IMR-90 (cell line): ENCODE measurements at regions not wholly inside any gene's neighbourhood (a gene's known extent, or its start where the extent isn't known, plus 50 kb on each side); places are given as distances from the start of the nearest gene placed in this dataset.

Experiments
- ATAC-seq: fragments of 200-7000 bp; cut with Tn5 transposase; 2 replicates; pipeline ENCODE4 v1.9.1; 2020; ENCODE audit warnings: low read depth, mild to moderate bottlenecking, moderate library complexity
- BruUV-seq: library from RNA; stranded (reverse); fragments of 400-500 nt; replicated peaks from 2 replicates; lab custom pipeline; 2021; lab: Mats Ljungman, UMichigan
- CTCF ChIA-PET: fragments of 300-600 bp; formaldehyde crosslinking; extraction: SDS; loops from one replicate; lab custom pipeline; 2021; ENCODE audit warnings: antibody characterized with exemption; lab: Yijun Ruan, JAX
- POLR2A ChIA-PET: fragments of 300-600 bp; sonication (Branson Sonifier 250); formaldehyde crosslinking; loops from one replicate; lab custom pipeline; 2022; ENCODE audit warnings: antibody characterized with exemption; ENCODE audit not compliant: unreplicated experiment; lab: Charles Lee
- DNase-seq: peaks from one replicate; pipeline ENCODE4 v3.0.0; 2013
- H2AFZ ChIP-seq: replicated peaks from 2 replicates; pipeline ENCODE3; 2013; ENCODE audit warnings: low read length, mild to moderate bottlenecking; ENCODE audit not compliant: poor library complexity
- H2AK5ac ChIP-seq: 2 replicates; pipeline ENCODE4 v1.6.1; 2013; ENCODE audit warnings: low read depth, low read length, inconsistent platforms
- H2AK9ac ChIP-seq: replicated peaks from 2 replicates; pipeline ENCODE3; 2013; ENCODE audit warnings: mild to moderate bottlenecking, low read depth, low read length, moderate library complexity; ENCODE audit not compliant: poor library complexity
- H2BK120ac ChIP-seq: 2 replicates; pipeline ENCODE4 v1.6.1; 2013; ENCODE audit warnings: low read depth, low read length, inconsistent platforms
- H2BK15ac ChIP-seq: 3 replicates; pipeline ENCODE4 v1.6.1; 2013; ENCODE audit warnings: low read depth, low read length, inconsistent platforms
- H2BK20ac ChIP-seq: 2 replicates; pipeline ENCODE4 v1.6.1; 2013; ENCODE audit warnings: low read depth, mild to moderate bottlenecking, inconsistent platforms, low read length, moderate library complexity
- H2BK5ac ChIP-seq: 2 replicates; pipeline ENCODE4 v1.6.1; 2013; ENCODE audit warnings: mild to moderate bottlenecking, low read depth, low read length, inconsistent platforms; ENCODE audit not compliant: poor library complexity, severe bottlenecking
- H3K14ac ChIP-seq: replicated peaks from 2 replicates; pipeline ENCODE4 v1.6.1; 2013; ENCODE audit warnings: low read depth, low read length, inconsistent platforms
- H3K18ac ChIP-seq: 2 replicates; pipeline ENCODE4 v1.6.1; 2013; ENCODE audit warnings: low read depth, low read length, control low read depth
- H3K23ac ChIP-seq: 2 replicates; pipeline ENCODE4 v1.6.1; 2013; ENCODE audit warnings: low read depth, low read length, inconsistent platforms
- H3K27ac ChIP-seq: 2 replicates; pipeline ENCODE4 v1.5.1; 2013; ENCODE audit warnings: mild to moderate bottlenecking, control low read depth, low read length; ENCODE audit not compliant: insufficient read depth
- H3K27me3 ChIP-seq: 2 replicates; pipeline ENCODE4 v1.6.1; 2013; ENCODE audit warnings: low read length; ENCODE audit not compliant: control insufficient read depth, insufficient read depth
- H3K36me3 ChIP-seq: 2 replicates; pipeline ENCODE4 v1.6.1; 2013; ENCODE audit warnings: low read length, mixed read lengths; ENCODE audit not compliant: control insufficient read depth, insufficient read depth
- H3K4ac ChIP-seq: 2 replicates; pipeline ENCODE4 v1.6.1; 2013; ENCODE audit warnings: low read depth, low read length, inconsistent platforms
- H3K4me1 ChIP-seq: 2 replicates; pipeline ENCODE4 v1.6.1; 2013; ENCODE audit warnings: low read length, mixed read lengths; ENCODE audit not compliant: control insufficient read depth, insufficient read depth
- H3K4me2 ChIP-seq: 2 replicates; pipeline ENCODE4 v1.6.1; 2013; ENCODE audit warnings: low read depth, mild to moderate bottlenecking, control low read depth, low read length, moderate library complexity
- H3K4me3 ChIP-seq: 2 replicates; pipeline ENCODE4 v1.5.1; 2013; ENCODE audit warnings: low read depth, mild to moderate bottlenecking, control low read depth, low read length, moderate library complexity; ENCODE audit not compliant: insufficient read depth
- H3K56ac ChIP-seq: 2 replicates; pipeline ENCODE4 v1.6.1; 2013; ENCODE audit warnings: low read length, inconsistent platforms; ENCODE audit not compliant: insufficient read depth; ENCODE audit errors: extremely low read depth
- H3K79me1 ChIP-seq, 2 experiments: 2 replicates each; pipeline ENCODE4 v1.6.1; 2013; ENCODE audit warnings: low read length in 2 of 2, inconsistent platforms in 1 of 2, low read depth in 1 of 2
- H3K9ac ChIP-seq: 2 replicates; pipeline ENCODE4 v1.6.1; 2013; ENCODE audit warnings: low read depth, low read length, control low read depth
- H3K9me1 ChIP-seq: 2 replicates; pipeline ENCODE4 v1.6.1; 2013; ENCODE audit warnings: low read length, inconsistent platforms; ENCODE audit not compliant: insufficient read depth
- H3K9me3 ChIP-seq: 2 replicates; pipeline ENCODE4 v1.6.1; 2013; ENCODE audit warnings: low read length; ENCODE audit not compliant: control insufficient read depth, insufficient read depth
- H4K20me1 ChIP-seq: 2 replicates; pipeline ENCODE4 v1.6.1; 2013; ENCODE audit warnings: low read length, inconsistent platforms; ENCODE audit not compliant: insufficient read depth
- H4K5ac ChIP-seq: 2 replicates; pipeline ENCODE4 v1.6.1; 2013; ENCODE audit warnings: mild to moderate bottlenecking, low read depth, low read length, control low read depth
- H4K8ac ChIP-seq, 2 experiments: 2 replicates each; pipeline ENCODE4 v1.6.1; 2013; ENCODE audit warnings: low read depth in 2 of 2, low read length in 2 of 2, control low read depth in 1 of 2, inconsistent platforms in 1 of 2
- H4K91ac ChIP-seq: 2 replicates; pipeline ENCODE4 v1.6.1; 2013; ENCODE audit warnings: low read depth, low read length, inconsistent platforms; ENCODE audit not compliant: insufficient read depth
- BHLHE40 ChIP-seq: fragments of 150-350 bp; IDR thresholded peaks from 2 replicates; pipeline ENCODE4 v1.6.1; 2016; ENCODE audit warnings: mild to moderate bottlenecking, low read depth, low read length
- CEBPB ChIP-seq: IDR thresholded peaks from 2 replicates; pipeline ENCODE4 v1.6.1; 2012; ENCODE audit warnings: low read depth, low read length, improper control_type of control experiment
- CHD1 ChIP-seq: IDR thresholded peaks from 2 replicates; pipeline ENCODE4 v1.6.1; 2012; ENCODE audit warnings: low read depth, low read length, improper control_type of control experiment
- FOS ChIP-seq: fragments of 150-350 bp; IDR thresholded peaks from 2 replicates; pipeline ENCODE4 v1.6.1; 2016; ENCODE audit warnings: low read depth, low read length
- MAFK ChIP-seq: IDR thresholded peaks from 2 replicates; pipeline ENCODE4 v1.6.1; 2012; ENCODE audit warnings: low read depth, low read length, improper control_type of control experiment
- MAZ ChIP-seq: IDR thresholded peaks from 2 replicates; pipeline ENCODE4 v1.6.1; 2012; ENCODE audit warnings: low read depth, mild to moderate bottlenecking, low read length, improper control_type of control experiment, moderate library complexity, borderline replicate concordance
- MXI1 ChIP-seq: IDR thresholded peaks from 2 replicates; pipeline ENCODE4 v1.6.1; 2012; ENCODE audit warnings: low read depth, mild to moderate bottlenecking, low read length, moderate library complexity, borderline replicate concordance
- NFE2L2 ChIP-seq: fragments of 150-350 bp; IDR thresholded peaks from 2 replicates; pipeline ENCODE4 v1.6.1; 2016; ENCODE audit warnings: low read depth, mild to moderate bottlenecking, low read length
- POLR2A ChIP-seq: IDR thresholded peaks from 2 replicates; pipeline ENCODE4 v1.6.1; 2012; ENCODE audit warnings: mild to moderate bottlenecking, low read depth, low read length
- RAD21 ChIP-seq: IDR thresholded peaks from 2 replicates; pipeline ENCODE4 v1.6.1; 2012; ENCODE audit warnings: low read length, improper control_type of control experiment
- RCOR1 ChIP-seq: IDR thresholded peaks from 2 replicates; pipeline ENCODE4 v1.6.1; 2012; ENCODE audit warnings: mild to moderate bottlenecking, low read length, improper control_type of control experiment; ENCODE audit not compliant: insufficient replicate concordance
- RFX5 ChIP-seq: IDR thresholded peaks from 2 replicates; pipeline ENCODE4 v1.8.0; 2012; ENCODE audit warnings: low read depth, mild to moderate bottlenecking, low read length, moderate library complexity
- SMC3 ChIP-seq: fragments of 150-350 bp; IDR thresholded peaks from 2 replicates; pipeline ENCODE4 v1.6.1; 2016; ENCODE audit warnings: low read depth, mild to moderate bottlenecking, antibody characterized with exemption, low read length, moderate library complexity
- WGBS, 2 experiments: methylation state at CpG; one replicate each; pipeline versions ENCODE4 v1.1.5 to v1.1.7; 2013; ENCODE audit warnings: missing lambda C conversion rate in 2 of 2; ENCODE audit not compliant: insufficient read length in 1 of 2; ENCODE audit errors: extremely low coverage in 2 of 2; 5-methylcytosine and 5-hydroxymethylcytosine counted together
- dilution Hi-C: fragments of 300-500 bp; cut with HindIII; formaldehyde crosslinking; loops from one replicate; pipeline ENCODE4 v1.14.3; 2018; ENCODE audit warnings: low sequenced_read_pairs; ENCODE audit not compliant: unreplicated experiment
- in situ Hi-C: fragments of 300-500 bp; cut with MboI; formaldehyde crosslinking; loops from 3 replicates; pipeline ENCODE4 v1.14.3; 2019; ENCODE audit warnings: low sequenced_read_pairs, inconsistent platforms, mixed read lengths
- intact Hi-C: fragments of 100-400 bp; cut with micrococcal nuclease; formaldehyde crosslinking; loops from 2 replicates; pipeline ENCODE4 v1.10.0; 2022
- TF ChIP-seq, protein P1 (sequence below): fragments of 150-350 bp; IDR thresholded peaks from 2 replicates; pipeline ENCODE4 v1.6.1; 2017; ENCODE audit warnings: mild to moderate bottlenecking, antibody characterized with exemption, low read length, low read depth
- TF ChIP-seq, protein P2 (sequence below): conservative IDR thresholded peaks from 2 replicates; pipeline ENCODE4 v1.5.1; 2012; ENCODE audit warnings: mild to moderate bottlenecking, low read depth, low read length, improper control_type of control experiment
- TF ChIP-seq, protein P3 (sequence below): fragments of 150-350 bp; IDR thresholded peaks from 2 replicates; pipeline ENCODE4 v1.6.1; 2016; ENCODE audit warnings: low read depth, mild to moderate bottlenecking, low read length, moderate library complexity, borderline replicate concordance

DNA sequence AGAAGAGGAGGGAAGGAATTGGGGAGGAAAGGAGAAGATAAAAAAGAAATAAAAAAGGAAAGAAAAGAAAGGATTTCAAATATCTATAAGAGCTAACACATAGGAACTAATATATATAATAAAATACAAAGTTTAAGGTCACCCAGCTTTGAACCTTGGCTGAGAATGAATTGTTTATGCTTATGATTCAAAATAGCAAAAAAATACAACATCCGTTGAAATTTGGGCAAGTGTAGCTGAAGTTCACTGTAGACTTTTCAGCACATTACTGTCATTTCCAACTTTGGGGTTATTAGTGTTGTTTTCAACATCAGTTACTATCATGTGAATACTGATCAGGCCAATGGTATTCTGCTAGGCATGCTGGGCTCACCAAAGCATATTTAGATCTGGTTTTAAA is 395.2 kb upstream of the INTU start:
- POLR2A ChIA-PET, result no interaction called here
- Histone ChIP-seq H4K5ac (no peak overlapping the region), H3K9me1 (no peaks in the 10 kb centered on the region), H2AK9ac (no peak overlapping the region), H2BK5ac (no peak overlapping the region), H3K27ac (no peak overlapping the region), H2BK120ac (no peak overlapping the region), H2AFZ (no peak overlapping the region), H4K91ac (no peak overlapping the region), H3K4ac (no peak overlapping the region), H2BK15ac (no peak overlapping the region), H4K20me1 (no peaks in the 10 kb centered on the region), H2AK5ac (no peak overlapping the region), H3K14ac (no peak overlapping the region), H3K9me3 (no peaks in the 10 kb centered on the region), H3K4me2 (no peak overlapping the region), H2BK20ac (no peak overlapping the region), H3K79me1 (no peaks in the 10 kb centered on the region), H3K4me3 (no peak overlapping the region), H3K27me3 (no peaks in the 10 kb centered on the region), H3K4me1 (no peaks in the 10 kb centered on the region), H3K9ac (no peak overlapping the region), H3K18ac (no peak overlapping the region; the same call in 1 of the 2 replicates), H4K8ac (no peak overlapping the region), H3K56ac (no peak overlapping the region), H3K23ac (no peak overlapping the region), H3K36me3 (no peaks in the 10 kb centered on the region)
- CTCF ChIA-PET, result no interaction called here
- intact Hi-C loops, result no loop called here
- dilution Hi-C loops, result no loop called here
- ATAC-seq, result no peak
- BruUV-seq, result no TSS peak
- TF ChIP-seq RAD21, result no peak
- no peak for TF ChIP-seq SMC3
- TF ChIP-seq MXI1, result no peak
- TF ChIP-seq RCOR1, result no peak
- TF ChIP-seq, protein P1, sequence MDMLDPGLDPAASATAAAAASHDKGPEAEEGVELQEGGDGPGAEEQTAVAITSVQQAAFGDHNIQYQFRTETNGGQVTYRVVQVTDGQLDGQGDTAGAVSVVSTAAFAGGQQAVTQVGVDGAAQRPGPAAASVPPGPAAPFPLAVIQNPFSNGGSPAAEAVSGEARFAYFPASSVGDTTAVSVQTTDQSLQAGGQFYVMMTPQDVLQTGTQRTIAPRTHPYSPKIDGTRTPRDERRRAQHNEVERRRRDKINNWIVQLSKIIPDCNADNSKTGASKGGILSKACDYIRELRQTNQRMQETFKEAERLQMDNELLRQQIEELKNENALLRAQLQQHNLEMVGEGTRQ, result no peak
- TF ChIP-seq BHLHE40, result no peak
- TF ChIP-seq CHD1, result no peak
- no peak for TF ChIP-seq MAFK
- TF ChIP-seq FOS, result no peak
- no peak for TF ChIP-seq POLR2A
- TF ChIP-seq NFE2L2, result no peak
- no peak for TF ChIP-seq CEBPB
- no peak for TF ChIP-seq MAZ
- TF ChIP-seq, protein P2, sequence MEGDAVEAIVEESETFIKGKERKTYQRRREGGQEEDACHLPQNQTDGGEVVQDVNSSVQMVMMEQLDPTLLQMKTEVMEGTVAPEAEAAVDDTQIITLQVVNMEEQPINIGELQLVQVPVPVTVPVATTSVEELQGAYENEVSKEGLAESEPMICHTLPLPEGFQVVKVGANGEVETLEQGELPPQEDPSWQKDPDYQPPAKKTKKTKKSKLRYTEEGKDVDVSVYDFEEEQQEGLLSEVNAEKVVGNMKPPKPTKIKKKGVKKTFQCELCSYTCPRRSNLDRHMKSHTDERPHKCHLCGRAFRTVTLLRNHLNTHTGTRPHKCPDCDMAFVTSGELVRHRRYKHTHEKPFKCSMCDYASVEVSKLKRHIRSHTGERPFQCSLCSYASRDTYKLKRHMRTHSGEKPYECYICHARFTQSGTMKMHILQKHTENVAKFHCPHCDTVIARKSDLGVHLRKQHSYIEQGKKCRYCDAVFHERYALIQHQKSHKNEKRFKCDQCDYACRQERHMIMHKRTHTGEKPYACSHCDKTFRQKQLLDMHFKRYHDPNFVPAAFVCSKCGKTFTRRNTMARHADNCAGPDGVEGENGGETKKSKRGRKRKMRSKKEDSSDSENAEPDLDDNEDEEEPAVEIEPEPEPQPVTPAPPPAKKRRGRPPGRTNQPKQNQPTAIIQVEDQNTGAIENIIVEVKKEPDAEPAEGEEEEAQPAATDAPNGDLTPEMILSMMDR, result no peak
- no peak for TF ChIP-seq RFX5
- TF ChIP-seq, protein P3, sequence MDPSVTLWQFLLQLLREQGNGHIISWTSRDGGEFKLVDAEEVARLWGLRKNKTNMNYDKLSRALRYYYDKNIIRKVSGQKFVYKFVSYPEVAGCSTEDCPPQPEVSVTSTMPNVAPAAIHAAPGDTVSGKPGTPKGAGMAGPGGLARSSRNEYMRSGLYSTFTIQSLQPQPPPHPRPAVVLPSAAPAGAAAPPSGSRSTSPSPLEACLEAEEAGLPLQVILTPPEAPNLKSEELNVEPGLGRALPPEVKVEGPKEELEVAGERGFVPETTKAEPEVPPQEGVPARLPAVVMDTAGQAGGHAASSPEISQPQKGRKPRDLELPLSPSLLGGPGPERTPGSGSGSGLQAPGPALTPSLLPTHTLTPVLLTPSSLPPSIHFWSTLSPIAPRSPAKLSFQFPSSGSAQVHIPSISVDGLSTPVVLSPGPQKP, result no peak
- no CpG with 5 or more reads among the region's 1 CpG for WGBS, 2 experiments
- no peak for DNase-seq
- in situ Hi-C loops, result no loop called here
